ENCODE measurements at regions not wholly inside any gene's neighbourhood (a gene's known extent, or its start where the extent isn't known, plus 50 kb on each side); places are given as distances from the start of the nearest gene placed in this dataset.

DNA sequence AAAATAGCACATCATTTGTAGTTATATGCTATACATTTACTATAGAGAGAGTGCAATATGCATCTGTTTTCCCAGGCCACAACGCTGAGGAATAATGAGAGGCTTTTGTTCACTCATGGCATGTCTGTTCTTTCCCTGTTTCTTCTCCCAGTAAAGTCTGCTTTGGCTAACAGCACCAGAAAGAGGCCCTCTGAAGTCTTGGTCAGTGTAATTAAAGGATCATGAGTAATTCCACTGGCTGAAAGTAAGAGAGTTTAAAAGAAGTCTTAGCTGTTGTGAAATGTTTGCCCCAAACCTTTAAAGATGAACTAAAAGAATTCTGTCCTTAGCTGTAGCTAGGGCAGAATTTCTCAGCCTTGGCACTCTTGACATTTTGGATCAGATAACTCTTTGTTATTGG lies 228.8 kb downstream of the TLE4 start:
- no peak for DNase-seq (ENCODE audit: low read depth)
- H3K4me3 ChIP-seq (ENCODE audit: low read depth, low read length) = no peak overlapping the region
- TF ChIP-seq, protein P1, sequence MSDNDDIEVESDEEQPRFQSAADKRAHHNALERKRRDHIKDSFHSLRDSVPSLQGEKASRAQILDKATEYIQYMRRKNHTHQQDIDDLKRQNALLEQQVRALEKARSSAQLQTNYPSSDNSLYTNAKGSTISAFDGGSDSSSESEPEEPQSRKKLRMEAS (IDR thresholded peaks at IDR 0.05; ENCODE audit: low read depth, low read length) = no peak
- no peak for TF ChIP-seq POLR2A (IDR thresholded peaks at IDR 0.05; ENCODE audit: extremely low read depth, insufficient read length)
- TF ChIP-seq CTCF (IDR thresholded peaks at IDR 0.05; ENCODE audit: low read depth, low read length) = no peak
- no peak for TF ChIP-seq MYC (IDR thresholded peaks at IDR 0.05; ENCODE audit: low read depth, low read length)

GRCh38 chr9:79799691-79800335 lies 228.0 kb downstream of the TLE4 start:
- TF ChIP-seq POLR2A (IDR thresholded peaks at IDR 0.05; ENCODE audit: extremely low read depth, insufficient read length) (no peak), MYC (IDR thresholded peaks at IDR 0.05; ENCODE audit: low read depth, low read length) (no peak), CTCF (IDR thresholded peaks at IDR 0.05; ENCODE audit: low read depth, low read length) (no peak)
- TF ChIP-seq, protein P1 (IDR thresholded peaks at IDR 0.05; ENCODE audit: low read depth, low read length) = no peak
- no peak overlapping the region for H3K4me3 ChIP-seq (ENCODE audit: low read depth, low read length)
- no peak for DNase-seq (ENCODE audit: low read depth)

DNA sequence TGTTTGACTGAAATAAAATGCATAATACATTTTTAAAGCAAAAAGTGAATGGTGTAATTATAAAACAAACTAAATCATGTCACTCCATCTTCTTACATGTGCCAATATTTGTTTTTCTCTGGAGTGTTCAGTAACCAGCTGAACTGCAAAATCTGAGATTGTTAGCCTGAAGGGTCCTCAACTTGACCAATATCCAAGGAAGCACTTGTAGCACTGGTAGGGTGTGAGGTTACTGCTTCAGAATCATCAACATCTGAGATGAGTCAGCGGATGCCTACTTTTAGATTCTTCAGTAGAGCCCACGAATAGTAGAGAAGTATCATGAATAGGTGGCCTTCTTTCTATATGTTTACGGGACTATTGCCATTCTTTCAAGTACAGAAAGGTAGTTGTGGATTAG lies 226.7 kb downstream of the TLE4 start:
- DNase-seq (ENCODE audit: low read depth) = no peak
- TF ChIP-seq POLR2A (IDR thresholded peaks at IDR 0.05; ENCODE audit: extremely low read depth, insufficient read length) (no peak), CTCF (IDR thresholded peaks at IDR 0.05; ENCODE audit: low read depth, low read length) (no peak), MYC (IDR thresholded peaks at IDR 0.05; ENCODE audit: low read depth, low read length) (no peak)
- TF ChIP-seq, protein P1 (IDR thresholded peaks at IDR 0.05; ENCODE audit: low read depth, low read length) = no peak
- no peak overlapping the region for H3K4me3 ChIP-seq (ENCODE audit: low read depth, low read length)

GRCh38 chr9:79796411-79796810 lies 224.6 kb downstream of the TLE4 start:
- H3K4me3 ChIP-seq (ENCODE audit: low read depth, low read length) = no peak overlapping the region
- TF ChIP-seq, protein P1 (IDR thresholded peaks at IDR 0.05; ENCODE audit: low read depth, low read length) = no peak
- TF ChIP-seq CTCF (IDR thresholded peaks at IDR 0.05; ENCODE audit: low read depth, low read length) = no peak
- TF ChIP-seq MYC (IDR thresholded peaks at IDR 0.05; ENCODE audit: low read depth, low read length) = no peak
- TF ChIP-seq POLR2A (IDR thresholded peaks at IDR 0.05; ENCODE audit: extremely low read depth, insufficient read length) = no peak
- DNase-seq (ENCODE audit: low read depth) = no peak

DNA sequence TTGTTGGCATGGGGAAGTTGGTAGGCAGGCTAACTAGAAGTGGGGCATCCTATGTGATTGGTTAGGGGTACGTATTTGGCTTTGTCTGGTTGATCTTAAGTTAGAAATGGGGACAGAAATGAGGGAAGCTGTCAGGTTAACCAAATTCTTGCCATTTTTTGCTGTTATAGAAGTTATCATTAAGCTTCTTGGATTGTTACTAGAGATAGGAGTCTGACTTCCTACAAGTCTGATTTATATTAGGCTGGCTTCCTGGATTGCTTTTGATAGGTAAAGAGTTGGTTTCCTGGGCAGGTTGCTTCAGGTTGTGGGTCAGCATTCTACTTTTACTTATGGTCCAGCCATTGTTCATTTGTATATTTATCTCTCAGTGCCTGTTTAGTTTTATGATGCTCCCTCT lies 216.9 kb downstream of the TLE4 start:
- TF ChIP-seq, protein P1 (IDR thresholded peaks at IDR 0.05; ENCODE audit: low read depth, low read length) = no peak
- TF ChIP-seq POLR2A (IDR thresholded peaks at IDR 0.05; ENCODE audit: extremely low read depth, insufficient read length) = no peak
- no peak for TF ChIP-seq MYC (IDR thresholded peaks at IDR 0.05; ENCODE audit: low read depth, low read length)
- TF ChIP-seq CTCF (IDR thresholded peaks at IDR 0.05; ENCODE audit: low read depth, low read length) = no peak
- no peak for DNase-seq (ENCODE audit: low read depth)
- no peak overlapping the region for H3K4me3 ChIP-seq (ENCODE audit: low read depth, low read length)
